Hepatocyte (in vitro differentiated cells): ENCODE measurements at regions not wholly inside any gene's neighbourhood (a gene's known extent, or its start where the extent isn't known, plus 50 kb on each side); places are given as distances from the start of the nearest gene placed in this dataset.

Experiments used
- EZH2 ChIP-seq: fragments of 200-600 bp; sonication (generic); IDR thresholded peaks from 2 replicates; pipeline ENCODE4 v1.6.1; 2016; ENCODE audit warnings: antibody characterized with exemption, mild to moderate bottlenecking, borderline replicate concordance
- EZH2phosphoT487 ChIP-seq: fragments of 200-600 bp; sonication (generic); IDR thresholded peaks from one replicate; pipeline ENCODE4 v1.6.1; 2018; ENCODE audit warnings: antibody characterized with exemption, mild to moderate bottlenecking, low read depth, moderate library complexity; ENCODE audit not compliant: unreplicated experiment, severe bottlenecking
- TF ChIP-seq, protein P1 (sequence below): fragments of 200-600 bp; sonication (generic); IDR thresholded peaks from 2 replicates; pipeline ENCODE4 v1.5.1; 2016; ENCODE audit warnings: antibody characterized with exemption, mild to moderate bottlenecking; ENCODE audit not compliant: poor library complexity

GRCh38 chr7:68671046-68671445 lies 927.2 kb upstream of the AUTS2 start:
- TF ChIP-seq, protein P1, sequence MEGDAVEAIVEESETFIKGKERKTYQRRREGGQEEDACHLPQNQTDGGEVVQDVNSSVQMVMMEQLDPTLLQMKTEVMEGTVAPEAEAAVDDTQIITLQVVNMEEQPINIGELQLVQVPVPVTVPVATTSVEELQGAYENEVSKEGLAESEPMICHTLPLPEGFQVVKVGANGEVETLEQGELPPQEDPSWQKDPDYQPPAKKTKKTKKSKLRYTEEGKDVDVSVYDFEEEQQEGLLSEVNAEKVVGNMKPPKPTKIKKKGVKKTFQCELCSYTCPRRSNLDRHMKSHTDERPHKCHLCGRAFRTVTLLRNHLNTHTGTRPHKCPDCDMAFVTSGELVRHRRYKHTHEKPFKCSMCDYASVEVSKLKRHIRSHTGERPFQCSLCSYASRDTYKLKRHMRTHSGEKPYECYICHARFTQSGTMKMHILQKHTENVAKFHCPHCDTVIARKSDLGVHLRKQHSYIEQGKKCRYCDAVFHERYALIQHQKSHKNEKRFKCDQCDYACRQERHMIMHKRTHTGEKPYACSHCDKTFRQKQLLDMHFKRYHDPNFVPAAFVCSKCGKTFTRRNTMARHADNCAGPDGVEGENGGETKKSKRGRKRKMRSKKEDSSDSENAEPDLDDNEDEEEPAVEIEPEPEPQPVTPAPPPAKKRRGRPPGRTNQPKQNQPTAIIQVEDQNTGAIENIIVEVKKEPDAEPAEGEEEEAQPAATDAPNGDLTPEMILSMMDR = no peak
- TF ChIP-seq EZH2 (no peak), EZH2phosphoT487 (no peak)
